Dedifferentiated amniotic fluid mesenchymal stem cell (primary cell): ENCODE measurements at regions not wholly inside any gene's neighbourhood (a gene's known extent, or its start where the extent isn't known, plus 50 kb on each side); places are given as distances from the start of the nearest gene placed in this dataset.

Experiments used
- DNase-seq: peaks from one replicate; pipeline ENCODE4 v3.0.0-alpha.2; 2016; ENCODE audit errors: extremely low spot score

DNA sequence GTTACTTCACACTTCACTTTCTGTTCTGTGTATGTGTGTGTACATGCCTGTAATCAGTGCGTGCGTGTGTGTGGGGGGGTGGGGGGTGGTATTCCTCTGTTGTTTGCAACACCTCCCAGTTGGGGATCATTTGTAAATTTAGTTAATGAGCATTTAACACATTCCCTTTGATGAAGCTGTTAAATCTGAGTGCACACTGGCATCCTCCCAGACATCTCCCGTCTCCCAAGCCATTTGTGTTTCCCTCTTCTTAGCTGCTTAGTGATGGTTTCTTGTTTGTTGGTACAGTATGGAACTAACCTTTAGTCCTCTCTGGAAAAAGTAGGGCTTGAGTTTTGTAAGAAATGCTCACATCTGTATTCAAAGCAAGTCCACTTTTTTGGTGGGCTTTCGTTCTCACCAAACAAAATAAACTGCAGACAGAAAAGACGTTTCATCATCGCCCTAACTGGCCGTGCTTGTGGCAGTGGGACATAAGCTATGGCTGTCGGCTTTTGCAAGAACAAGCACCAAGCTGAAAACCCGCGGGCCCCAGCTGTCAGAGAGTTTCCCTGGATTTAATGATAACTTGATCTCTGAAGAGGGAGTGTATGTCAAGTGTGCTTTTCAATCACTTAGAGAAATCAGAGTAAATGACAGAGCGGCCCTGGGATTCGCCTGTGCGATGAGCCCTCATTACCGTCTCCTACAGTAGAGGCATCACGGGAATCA lies 54.9 kb upstream of the SASH1 start:
- DNase-seq, result no peak

DNA sequence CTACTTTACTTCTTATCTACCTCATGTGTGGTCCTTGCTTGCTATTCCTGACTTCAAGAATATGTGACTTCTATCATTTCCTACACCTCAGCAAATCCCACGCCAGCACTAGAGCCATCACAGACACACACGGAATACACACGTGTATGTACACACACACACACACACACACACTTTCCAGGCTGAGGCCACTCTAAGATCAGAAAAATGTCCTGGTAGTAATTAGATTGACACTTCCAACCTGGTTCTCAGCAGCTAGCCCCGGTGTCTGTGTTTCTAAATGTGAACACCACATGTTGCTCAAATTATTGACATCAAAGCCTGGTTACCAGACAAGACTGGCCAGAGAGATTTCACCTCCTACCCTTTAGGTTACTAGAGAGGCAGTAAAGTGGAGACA lies 54.1 kb upstream of the SASH1 start:
- no peak for DNase-seq

DNA sequence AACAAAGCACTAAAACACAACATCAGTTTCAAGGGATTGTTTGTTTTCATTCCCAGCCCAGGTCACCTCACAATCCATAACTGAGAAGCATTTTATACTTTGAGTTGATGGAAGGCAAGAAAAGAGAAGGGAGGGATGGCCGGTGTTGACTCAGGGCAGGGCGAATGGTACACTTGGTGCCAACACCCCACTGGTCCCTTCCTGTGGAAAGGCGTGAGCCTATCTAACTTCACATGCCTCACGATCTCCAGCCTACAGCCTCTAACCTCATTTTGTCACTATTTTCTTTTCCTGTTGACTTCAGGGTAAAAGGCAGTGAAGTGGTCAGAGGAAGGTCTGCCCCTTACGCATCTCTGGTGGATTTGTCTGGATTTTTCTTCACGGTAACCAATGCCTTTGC lies 53.5 kb upstream of the SASH1 start:
- no peak for DNase-seq

DNA sequence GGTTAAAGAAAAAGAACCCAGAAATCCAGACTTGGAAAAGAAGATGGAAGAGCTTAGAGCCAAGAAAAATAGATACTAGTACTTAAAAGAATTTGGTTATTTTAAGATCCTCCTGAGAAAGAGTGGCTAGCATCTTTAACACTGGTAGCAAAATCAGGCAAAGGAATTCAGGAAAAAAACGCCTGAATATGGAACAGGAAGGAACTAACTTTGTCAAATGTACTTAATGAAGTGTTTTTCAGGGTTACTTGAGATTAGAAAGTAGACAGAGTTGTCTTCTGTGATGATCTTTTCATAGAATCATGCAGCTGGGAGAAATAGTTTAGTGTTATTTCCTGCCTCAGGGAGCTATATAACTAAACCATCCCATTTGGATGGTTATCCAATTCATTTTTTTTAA lies 50.8 kb upstream of the SASH1 start:
- no peak for DNase-seq
